ENCODE measurements at regions not wholly inside any gene's neighbourhood (a gene's known extent, or its start where the extent isn't known, plus 50 kb on each side); places are given as distances from the start of the nearest gene placed in this dataset.

DNA sequence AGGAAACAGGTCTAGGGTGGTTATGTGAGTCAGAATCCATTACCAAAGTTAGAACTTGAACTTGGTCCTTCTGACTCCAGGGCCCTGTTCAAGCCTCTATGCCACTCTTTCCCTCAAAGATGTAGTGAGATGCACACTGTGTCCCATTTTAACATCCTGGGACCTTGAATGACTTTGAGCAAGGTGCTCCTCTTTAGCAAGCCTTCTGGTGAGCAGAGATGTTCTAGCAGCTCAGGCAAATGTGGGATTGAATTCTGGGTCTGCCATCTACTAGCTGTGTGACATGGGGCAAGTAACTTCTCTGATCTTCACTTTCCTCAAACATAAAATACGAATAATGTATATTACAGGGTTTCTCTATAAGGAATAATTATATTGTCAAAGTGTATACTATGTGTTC is 294.0 kb upstream of the CXCR4 start:
- no peak for DNase-seq
- H3K27me3 ChIP-seq (ENCODE audit: insufficient read depth) = no peaks in the 10 kb centered on the region
- H3K9me3 ChIP-seq = no peaks in the 10 kb centered on the region
- ChIA-PET CTCF (no interaction called here), POLR2A (no interaction called here)
- no peak overlapping the region for H3K9ac ChIP-seq
- no peak overlapping the region for H3K27ac ChIP-seq (ENCODE audit: low read depth in 2 of 2, low read length in 1 of 2)
- H3K4me2 ChIP-seq = no peak overlapping the region
- H3K4me1 ChIP-seq (ENCODE audit: control insufficient read depth in 1 of 2, insufficient read depth in 2 of 2, low read depth in 1 of 2, low read length in 1 of 2) = peaks cover 0 to 4% of the 10 kb centered on the region in 2 experiments; a peak in 1 of 4 replicates
- no peaks in the 10 kb centered on the region for H3K79me2 ChIP-seq (ENCODE audit: insufficient read depth)
- WGBS (ENCODE audit: low lambda C conversion rate) = 3% methylated on average over 1 of the region's 1 CpG
- no peaks in the 10 kb centered on the region for H3K9me2 ChIP-seq
- TF ChIP-seq RAD21 (IDR thresholded peaks at IDR 0.05; ENCODE audit: low read length) = no peak
- TF ChIP-seq, protein P1, sequence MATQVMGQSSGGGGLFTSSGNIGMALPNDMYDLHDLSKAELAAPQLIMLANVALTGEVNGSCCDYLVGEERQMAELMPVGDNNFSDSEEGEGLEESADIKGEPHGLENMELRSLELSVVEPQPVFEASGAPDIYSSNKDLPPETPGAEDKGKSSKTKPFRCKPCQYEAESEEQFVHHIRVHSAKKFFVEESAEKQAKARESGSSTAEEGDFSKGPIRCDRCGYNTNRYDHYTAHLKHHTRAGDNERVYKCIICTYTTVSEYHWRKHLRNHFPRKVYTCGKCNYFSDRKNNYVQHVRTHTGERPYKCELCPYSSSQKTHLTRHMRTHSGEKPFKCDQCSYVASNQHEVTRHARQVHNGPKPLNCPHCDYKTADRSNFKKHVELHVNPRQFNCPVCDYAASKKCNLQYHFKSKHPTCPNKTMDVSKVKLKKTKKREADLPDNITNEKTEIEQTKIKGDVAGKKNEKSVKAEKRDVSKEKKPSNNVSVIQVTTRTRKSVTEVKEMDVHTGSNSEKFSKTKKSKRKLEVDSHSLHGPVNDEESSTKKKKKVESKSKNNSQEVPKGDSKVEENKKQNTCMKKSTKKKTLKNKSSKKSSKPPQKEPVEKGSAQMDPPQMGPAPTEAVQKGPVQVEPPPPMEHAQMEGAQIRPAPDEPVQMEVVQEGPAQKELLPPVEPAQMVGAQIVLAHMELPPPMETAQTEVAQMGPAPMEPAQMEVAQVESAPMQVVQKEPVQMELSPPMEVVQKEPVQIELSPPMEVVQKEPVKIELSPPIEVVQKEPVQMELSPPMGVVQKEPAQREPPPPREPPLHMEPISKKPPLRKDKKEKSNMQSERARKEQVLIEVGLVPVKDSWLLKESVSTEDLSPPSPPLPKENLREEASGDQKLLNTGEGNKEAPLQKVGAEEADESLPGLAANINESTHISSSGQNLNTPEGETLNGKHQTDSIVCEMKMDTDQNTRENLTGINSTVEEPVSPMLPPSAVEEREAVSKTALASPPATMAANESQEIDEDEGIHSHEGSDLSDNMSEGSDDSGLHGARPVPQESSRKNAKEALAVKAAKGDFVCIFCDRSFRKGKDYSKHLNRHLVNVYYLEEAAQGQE (IDR thresholded peaks at IDR 0.05; ENCODE audit: low read depth, low read length) = no peak
- no peak for TF ChIP-seq SMC3 (IDR thresholded peaks at IDR 0.05; ENCODE audit: low read depth, low read length)
- TF ChIP-seq EZH2phosphoT487 (IDR thresholded peaks at IDR 0.05; ENCODE audit: borderline replicate concordance, low read depth) = no peak
- no peak for TF ChIP-seq TAF1 (IDR thresholded peaks at IDR 0.05; ENCODE audit: borderline replicate concordance, low read depth, low read length)
- H3K4me3 ChIP-seq (ENCODE audit: low read depth in 2 of 2, low read length in 1 of 2) = no peak overlapping the region
- H2AFZ ChIP-seq (ENCODE audit: low read depth) = no peak overlapping the region
- H3F3A ChIP-seq (replicated peaks; ENCODE audit: insufficient read depth) = no peaks in the 10 kb centered on the region
- H4K20me1 ChIP-seq (ENCODE audit: insufficient read depth) = no peaks in the 10 kb centered on the region
- no peaks in the 10 kb centered on the region for H3K36me3 ChIP-seq (replicated peaks in 1 of 2; ENCODE audit: control insufficient read depth in 1 of 2, insufficient read depth in 2 of 2, low read length in 1 of 2)

DNA sequence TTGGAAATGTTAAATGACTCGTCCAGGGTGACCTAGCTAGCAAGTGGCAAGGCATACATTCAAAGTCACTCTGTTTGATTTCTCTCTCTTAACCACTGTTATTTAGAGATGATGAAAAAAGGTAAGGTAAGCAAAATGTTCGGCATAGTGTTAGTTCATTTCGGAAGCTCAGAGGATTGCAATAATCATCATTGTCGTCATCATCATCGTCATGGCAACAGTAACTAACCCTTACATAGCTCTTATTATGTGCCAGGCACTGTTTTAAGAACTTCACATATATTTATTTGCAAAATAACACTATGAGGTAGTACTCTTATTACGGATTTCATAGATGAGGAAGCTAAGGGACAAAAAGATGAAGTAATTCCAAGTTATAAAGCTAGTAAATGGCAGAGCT is 292.7 kb upstream of the CXCR4 start:
- H2AFZ ChIP-seq (ENCODE audit: low read depth) = no peak overlapping the region
- H3K27me3 ChIP-seq (ENCODE audit: insufficient read depth) = no peaks in the 10 kb centered on the region
- no peak overlapping the region for H3K4me2 ChIP-seq
- ChIA-PET CTCF (interaction anchor here (1.2 to 2.1 kb wide), 2 partner anchors 13 to 497 kb away, joined by 4 to 9 read pairs; no protein-coding TSS in a partner anchor), POLR2A (no interaction called here)
- H3K4me1 ChIP-seq (ENCODE audit: control insufficient read depth in 1 of 2, insufficient read depth in 2 of 2, low read depth in 1 of 2, low read length in 1 of 2) = peaks cover 0 to 4% of the 10 kb centered on the region in 2 experiments; a peak in 1 of 4 replicates
- DNase-seq = no peak
- no peaks in the 10 kb centered on the region for H3F3A ChIP-seq (replicated peaks; ENCODE audit: insufficient read depth)
- H3K9me3 ChIP-seq = no peaks in the 10 kb centered on the region
- no peaks in the 10 kb centered on the region for H4K20me1 ChIP-seq (ENCODE audit: insufficient read depth)
- no peaks in the 10 kb centered on the region for H3K36me3 ChIP-seq (replicated peaks in 1 of 2; ENCODE audit: control insufficient read depth in 1 of 2, insufficient read depth in 2 of 2, low read length in 1 of 2)
- TF ChIP-seq, protein P2, sequence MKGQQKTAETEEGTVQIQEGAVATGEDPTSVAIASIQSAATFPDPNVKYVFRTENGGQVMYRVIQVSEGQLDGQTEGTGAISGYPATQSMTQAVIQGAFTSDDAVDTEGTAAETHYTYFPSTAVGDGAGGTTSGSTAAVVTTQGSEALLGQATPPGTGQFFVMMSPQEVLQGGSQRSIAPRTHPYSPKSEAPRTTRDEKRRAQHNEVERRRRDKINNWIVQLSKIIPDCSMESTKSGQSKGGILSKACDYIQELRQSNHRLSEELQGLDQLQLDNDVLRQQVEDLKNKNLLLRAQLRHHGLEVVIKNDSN (IDR thresholded peaks at IDR 0.05; ENCODE audit: borderline replicate concordance, low read depth) = no peak
- no peak for TF ChIP-seq RFX5 (IDR thresholded peaks at IDR 0.05; ENCODE audit: low read length)
- TF ChIP-seq, protein P3, sequence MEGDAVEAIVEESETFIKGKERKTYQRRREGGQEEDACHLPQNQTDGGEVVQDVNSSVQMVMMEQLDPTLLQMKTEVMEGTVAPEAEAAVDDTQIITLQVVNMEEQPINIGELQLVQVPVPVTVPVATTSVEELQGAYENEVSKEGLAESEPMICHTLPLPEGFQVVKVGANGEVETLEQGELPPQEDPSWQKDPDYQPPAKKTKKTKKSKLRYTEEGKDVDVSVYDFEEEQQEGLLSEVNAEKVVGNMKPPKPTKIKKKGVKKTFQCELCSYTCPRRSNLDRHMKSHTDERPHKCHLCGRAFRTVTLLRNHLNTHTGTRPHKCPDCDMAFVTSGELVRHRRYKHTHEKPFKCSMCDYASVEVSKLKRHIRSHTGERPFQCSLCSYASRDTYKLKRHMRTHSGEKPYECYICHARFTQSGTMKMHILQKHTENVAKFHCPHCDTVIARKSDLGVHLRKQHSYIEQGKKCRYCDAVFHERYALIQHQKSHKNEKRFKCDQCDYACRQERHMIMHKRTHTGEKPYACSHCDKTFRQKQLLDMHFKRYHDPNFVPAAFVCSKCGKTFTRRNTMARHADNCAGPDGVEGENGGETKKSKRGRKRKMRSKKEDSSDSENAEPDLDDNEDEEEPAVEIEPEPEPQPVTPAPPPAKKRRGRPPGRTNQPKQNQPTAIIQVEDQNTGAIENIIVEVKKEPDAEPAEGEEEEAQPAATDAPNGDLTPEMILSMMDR (IDR thresholded peaks at IDR 0.05) = no peak
- TF ChIP-seq RCOR1 (IDR thresholded peaks at IDR 0.05; ENCODE audit: low read length) = no peak
- no peak for TF ChIP-seq NFIC (IDR thresholded peaks at IDR 0.05; ENCODE audit: borderline replicate concordance)
- no peak for TF ChIP-seq MXI1 (IDR thresholded peaks at IDR 0.05; ENCODE audit: low read depth, low read length)
- no peak for TF ChIP-seq ELF1 (IDR thresholded peaks at IDR 0.05)
- no peak for TF ChIP-seq POLR2AphosphoS5 (IDR thresholded peaks at IDR 0.05; ENCODE audit: low read depth, low read length)
- no peak for TF ChIP-seq FOXJ3 (CRISPR knock-in tag; IDR thresholded peaks at IDR 0.05)
- TF ChIP-seq, protein P4, sequence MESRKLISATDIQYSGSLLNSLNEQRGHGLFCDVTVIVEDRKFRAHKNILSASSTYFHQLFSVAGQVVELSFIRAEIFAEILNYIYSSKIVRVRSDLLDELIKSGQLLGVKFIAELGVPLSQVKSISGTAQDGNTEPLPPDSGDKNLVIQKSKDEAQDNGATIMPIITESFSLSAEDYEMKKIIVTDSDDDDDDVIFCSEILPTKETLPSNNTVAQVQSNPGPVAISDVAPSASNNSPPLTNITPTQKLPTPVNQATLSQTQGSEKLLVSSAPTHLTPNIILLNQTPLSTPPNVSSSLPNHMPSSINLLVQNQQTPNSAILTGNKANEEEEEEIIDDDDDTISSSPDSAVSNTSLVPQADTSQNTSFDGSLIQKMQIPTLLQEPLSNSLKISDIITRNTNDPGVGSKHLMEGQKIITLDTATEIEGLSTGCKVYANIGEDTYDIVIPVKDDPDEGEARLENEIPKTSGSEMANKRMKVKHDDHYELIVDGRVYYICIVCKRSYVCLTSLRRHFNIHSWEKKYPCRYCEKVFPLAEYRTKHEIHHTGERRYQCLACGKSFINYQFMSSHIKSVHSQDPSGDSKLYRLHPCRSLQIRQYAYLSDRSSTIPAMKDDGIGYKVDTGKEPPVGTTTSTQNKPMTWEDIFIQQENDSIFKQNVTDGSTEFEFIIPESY (IDR thresholded peaks at IDR 0.05; ENCODE audit: borderline replicate concordance, low read depth) = no peak
- TF ChIP-seq EZH2phosphoT487 (IDR thresholded peaks at IDR 0.05; ENCODE audit: borderline replicate concordance, low read depth) = no peak
- H3K4me3 ChIP-seq (ENCODE audit: low read depth in 2 of 2, low read length in 1 of 2) = no peak overlapping the region
- no peak overlapping the region for H3K27ac ChIP-seq (ENCODE audit: low read depth in 2 of 2, low read length in 1 of 2)
- WGBS (ENCODE audit: low lambda C conversion rate) = 33% methylated on average over 6 of the region's 6 CpGs
- H3K79me2 ChIP-seq (ENCODE audit: insufficient read depth) = no peaks in the 10 kb centered on the region
- H3K9ac ChIP-seq = no peak overlapping the region
- no peaks in the 10 kb centered on the region for H3K9me2 ChIP-seq
